SK-N-SH treated with all-trans-retinoic acid at 6 μM for 48 hours (cell line): ENCODE measurements at regions not wholly inside any gene's neighbourhood (a gene's known extent, or its start where the extent isn't known, plus 50 kb on each side); places are given as distances from the start of the nearest gene placed in this dataset.

Experiments used
- ATAC-seq: fragments of 200-7000 bp; cut with Tn5 transposase; 3 replicates; pipeline ENCODE4 v1.9.1; 2020; ENCODE audit warnings: mild to moderate bottlenecking, moderate library complexity
- ARNTL ChIP-seq: fragments of 450-650 bp; formaldehyde crosslinking; IDR thresholded peaks from 2 replicates; pipeline ENCODE4 v1.5.0; 2020; ENCODE audit warnings: low read depth, mild to moderate bottlenecking, moderate library complexity, borderline replicate concordance
- BACH2 ChIP-seq: fragments of 250-450 bp; sonication (Bioruptor Pico); IDR thresholded peaks from 2 replicates; pipeline ENCODE4 v1.9.0; 2021; ENCODE audit warnings: mild to moderate bottlenecking, borderline replicate concordance
- CREB5 ChIP-seq: fragments of 250-450 bp; sonication (Bioruptor Pico); IDR thresholded peaks from 2 replicates; pipeline ENCODE4 v1.5.1; 2020; ENCODE audit warnings: low read depth, mild to moderate bottlenecking, moderate library complexity
- ESRRG ChIP-seq: fragments of 250-450 bp; sonication (Bioruptor Pico); IDR thresholded peaks from 2 replicates; pipeline ENCODE4 v1.6.1; 2021; ENCODE audit warnings: mild to moderate bottlenecking
- OSR1 ChIP-seq: fragments of 250-450 bp; sonication (Bioruptor Pico); IDR thresholded peaks from 2 replicates; pipeline ENCODE4 v1.8.0; 2022; ENCODE audit warnings: moderate library complexity, mild to moderate bottlenecking, inconsistent platforms
- PATZ1 ChIP-seq: fragments of 250-450 bp; sonication (Bioruptor Pico); IDR thresholded peaks from 2 replicates; pipeline ENCODE4 v1.8.0; 2020; ENCODE audit warnings: mild to moderate bottlenecking, moderate library complexity, borderline replicate concordance
- PPARA ChIP-seq: fragments of 250-450 bp; sonication (Bioruptor Pico); IDR thresholded peaks from 2 replicates; pipeline ENCODE4 v1.5.0; 2020; ENCODE audit warnings: mild to moderate bottlenecking, borderline replicate concordance
- SNAI2 ChIP-seq: fragments of 250-450 bp; sonication (Bioruptor Pico); IDR thresholded peaks from 2 replicates; pipeline ENCODE4 v1.5.0; 2020; ENCODE audit warnings: mild to moderate bottlenecking, moderate library complexity
- TCF4 ChIP-seq: fragments of 250-450 bp; sonication (Bioruptor Pico); IDR thresholded peaks from 2 replicates; pipeline ENCODE4 v1.8.0; 2021; ENCODE audit warnings: mild to moderate bottlenecking, moderate library complexity, borderline replicate concordance
- TOX ChIP-seq: fragments of 250-450 bp; sonication (Bioruptor Pico); IDR thresholded peaks from 2 replicates; pipeline ENCODE4 v1.8.0; 2021; ENCODE audit warnings: mild to moderate bottlenecking, moderate library complexity, borderline replicate concordance
- ZC3H10 ChIP-seq: fragments of 250-450 bp; sonication (Bioruptor Pico); IDR thresholded peaks from 2 replicates; pipeline ENCODE4 v1.5.1; 2021; ENCODE audit warnings: mild to moderate bottlenecking, moderate library complexity
- ZFP3 ChIP-seq: fragments of 250-450 bp; sonication (Bioruptor Pico); IDR thresholded peaks from 2 replicates; pipeline ENCODE4 v1.5.0; 2020; ENCODE audit warnings: mild to moderate bottlenecking, moderate library complexity
- ZFP30 ChIP-seq: fragments of 450-650 bp; formaldehyde crosslinking; IDR thresholded peaks from 2 replicates; pipeline ENCODE4 v1.5.0; 2022; ENCODE audit warnings: mild to moderate bottlenecking, moderate library complexity
- ZNF565 ChIP-seq: fragments of 450-650 bp; formaldehyde crosslinking; conservative IDR thresholded peaks from 2 replicates; pipeline ENCODE4 v1.5.0; 2020; ENCODE audit warnings: low read depth, mild to moderate bottlenecking, moderate library complexity
- ZNF70 ChIP-seq: fragments of 450-650 bp; formaldehyde crosslinking; IDR thresholded peaks from 2 replicates; pipeline ENCODE4 v1.5.0; 2020; ENCODE audit warnings: mild to moderate bottlenecking, moderate library complexity
- ZNF8 ChIP-seq: fragments of 450-650 bp; formaldehyde crosslinking; IDR thresholded peaks from 2 replicates; pipeline ENCODE4 v1.5.0; 2020; ENCODE audit warnings: mild to moderate bottlenecking, moderate library complexity
- TF ChIP-seq, protein P1 (sequence below): fragments of 250-450 bp; sonication (Bioruptor Pico); IDR thresholded peaks from 2 replicates; pipeline ENCODE4 v1.5.0; 2020; ENCODE audit warnings: mild to moderate bottlenecking, moderate library complexity
- TF ChIP-seq, protein P2 (sequence below): fragments of 250-450 bp; sonication (Bioruptor Pico); IDR thresholded peaks from 2 replicates; pipeline ENCODE4 v1.8.0; 2021; ENCODE audit warnings: low read depth, mild to moderate bottlenecking, moderate library complexity, borderline replicate concordance

DNA sequence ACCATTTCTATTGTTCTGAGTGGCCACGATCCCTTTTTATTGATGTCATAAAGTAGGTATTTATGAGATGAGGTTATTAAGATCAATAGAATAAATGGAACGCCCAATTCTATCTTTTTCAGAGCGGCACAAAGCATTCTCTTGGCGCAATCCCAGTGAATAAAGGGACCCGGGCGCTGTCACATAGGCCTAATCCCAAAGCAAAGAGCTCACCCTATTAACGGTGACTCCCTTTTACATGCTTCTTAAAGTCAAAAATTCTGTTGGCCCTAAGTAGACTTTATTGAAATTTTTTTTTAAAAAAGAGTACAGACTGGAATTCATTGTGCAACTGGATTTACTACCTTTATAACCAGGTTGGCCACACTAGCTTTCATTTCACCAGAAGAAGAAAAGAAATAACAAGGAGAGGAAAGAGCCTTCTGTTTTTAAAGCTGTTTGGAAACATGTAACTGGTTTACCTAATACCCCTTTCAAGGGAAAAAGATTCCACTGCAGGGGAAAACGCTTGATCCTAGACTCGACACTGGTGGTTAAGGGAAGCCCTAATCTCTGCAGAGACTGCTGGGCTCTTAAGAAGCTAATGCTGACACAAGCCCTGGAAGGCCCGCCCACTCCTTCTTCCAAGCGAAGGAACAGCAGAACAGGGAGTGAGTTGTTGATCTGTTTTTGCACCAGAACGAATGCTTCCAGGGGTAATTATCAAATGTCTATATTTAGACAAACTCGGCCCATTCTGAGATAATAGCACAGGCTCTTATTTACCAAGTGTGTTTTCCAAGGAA is 381.2 kb downstream of the BCL11B start (continued):
- TF ChIP-seq ARNTL (CRISPR knock-in tag): no peak
- TF ChIP-seq, protein P1, sequence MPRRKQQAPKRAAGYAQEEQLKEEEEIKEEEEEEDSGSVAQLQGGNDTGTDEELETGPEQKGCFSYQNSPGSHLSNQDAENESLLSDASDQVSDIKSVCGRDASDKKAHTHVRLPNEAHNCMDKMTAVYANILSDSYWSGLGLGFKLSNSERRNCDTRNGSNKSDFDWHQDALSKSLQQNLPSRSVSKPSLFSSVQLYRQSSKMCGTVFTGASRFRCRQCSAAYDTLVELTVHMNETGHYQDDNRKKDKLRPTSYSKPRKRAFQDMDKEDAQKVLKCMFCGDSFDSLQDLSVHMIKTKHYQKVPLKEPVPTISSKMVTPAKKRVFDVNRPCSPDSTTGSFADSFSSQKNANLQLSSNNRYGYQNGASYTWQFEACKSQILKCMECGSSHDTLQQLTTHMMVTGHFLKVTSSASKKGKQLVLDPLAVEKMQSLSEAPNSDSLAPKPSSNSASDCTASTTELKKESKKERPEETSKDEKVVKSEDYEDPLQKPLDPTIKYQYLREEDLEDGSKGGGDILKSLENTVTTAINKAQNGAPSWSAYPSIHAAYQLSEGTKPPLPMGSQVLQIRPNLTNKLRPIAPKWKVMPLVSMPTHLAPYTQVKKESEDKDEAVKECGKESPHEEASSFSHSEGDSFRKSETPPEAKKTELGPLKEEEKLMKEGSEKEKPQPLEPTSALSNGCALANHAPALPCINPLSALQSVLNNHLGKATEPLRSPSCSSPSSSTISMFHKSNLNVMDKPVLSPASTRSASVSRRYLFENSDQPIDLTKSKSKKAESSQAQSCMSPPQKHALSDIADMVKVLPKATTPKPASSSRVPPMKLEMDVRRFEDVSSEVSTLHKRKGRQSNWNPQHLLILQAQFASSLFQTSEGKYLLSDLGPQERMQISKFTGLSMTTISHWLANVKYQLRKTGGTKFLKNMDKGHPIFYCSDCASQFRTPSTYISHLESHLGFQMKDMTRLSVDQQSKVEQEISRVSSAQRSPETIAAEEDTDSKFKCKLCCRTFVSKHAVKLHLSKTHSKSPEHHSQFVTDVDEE (CRISPR knock-in tag): no peak
- TF ChIP-seq TCF4: no peak
- TF ChIP-seq, all 23 proteins: peak for 0

DNA sequence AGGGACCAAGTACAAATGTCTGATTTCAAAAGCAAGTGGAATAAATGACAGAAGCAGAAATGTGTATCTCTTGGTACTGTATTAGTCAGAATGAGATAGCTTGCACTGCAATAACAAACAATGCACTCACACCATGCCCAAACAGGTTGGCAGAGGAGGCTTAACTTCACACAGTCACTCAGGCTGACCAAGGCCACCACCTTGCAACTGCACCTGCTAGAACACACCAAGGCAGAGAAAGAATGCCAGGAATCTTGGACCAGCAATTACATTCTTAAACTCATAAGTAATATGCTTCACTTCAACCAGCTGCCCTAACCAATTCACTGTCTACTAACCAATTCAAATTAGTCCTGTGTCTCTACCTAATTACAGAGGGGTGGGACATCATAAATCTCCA is 378.3 kb downstream of the BCL11B start:
- TF ChIP-seq ZNF70: no peak
- TF ChIP-seq PATZ1 (CRISPR knock-in tag): no peak
- TF ChIP-seq OSR1 (CRISPR knock-in tag): no peak
- no peak for TF ChIP-seq ARNTL (CRISPR knock-in tag)
- TF ChIP-seq ESRRG (CRISPR knock-in tag): no peak
- no peak for TF ChIP-seq PPARA (CRISPR knock-in tag)
- no peak for TF ChIP-seq ZNF565
- TF ChIP-seq ZNF8 (CRISPR knock-in tag): no peak
- no peak for TF ChIP-seq ZFP30 (CRISPR knock-in tag)
- TF ChIP-seq SNAI2: no peak
- TF ChIP-seq, protein P1 (CRISPR knock-in tag): no peak
- no peak for TF ChIP-seq TOX
- TF ChIP-seq BACH2: no peak
- TF ChIP-seq ZFP3 (CRISPR knock-in tag): no peak
- no peak for TF ChIP-seq ZC3H10
- TF ChIP-seq CREB5 (CRISPR knock-in tag): no peak
- ATAC-seq: no peak

DNA sequence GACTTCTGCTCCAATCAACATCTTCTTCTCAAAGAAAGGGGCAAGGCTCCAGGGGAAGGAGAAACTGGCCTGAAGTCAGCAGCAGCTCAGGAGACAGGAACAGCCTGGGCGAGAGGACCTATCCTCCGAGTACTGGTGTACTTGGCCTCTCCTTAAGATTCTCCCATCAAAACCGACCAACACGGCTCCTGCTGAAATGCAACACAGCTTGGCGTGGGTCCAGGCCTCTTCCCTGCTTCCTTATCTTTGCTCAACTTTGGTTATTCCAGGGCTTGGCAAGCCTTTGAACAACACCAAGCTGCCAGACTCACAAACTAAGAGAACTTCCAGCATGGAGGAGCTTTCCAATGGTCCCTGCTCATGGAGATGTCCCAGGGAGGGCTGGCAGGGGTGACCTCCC is 377.4 kb downstream of the BCL11B start:
- no peak for ATAC-seq
- TF ChIP-seq PATZ1 (CRISPR knock-in tag) (no peak), ZFP30 (CRISPR knock-in tag) (no peak), ZNF70 (no peak), ESRRG (CRISPR knock-in tag) (no peak), ZNF565 (no peak), CREB5 (CRISPR knock-in tag) (no peak), BACH2 (no peak), ZC3H10 (no peak), TOX (no peak), ARNTL (CRISPR knock-in tag) (no peak)
- TF ChIP-seq, protein P2, sequence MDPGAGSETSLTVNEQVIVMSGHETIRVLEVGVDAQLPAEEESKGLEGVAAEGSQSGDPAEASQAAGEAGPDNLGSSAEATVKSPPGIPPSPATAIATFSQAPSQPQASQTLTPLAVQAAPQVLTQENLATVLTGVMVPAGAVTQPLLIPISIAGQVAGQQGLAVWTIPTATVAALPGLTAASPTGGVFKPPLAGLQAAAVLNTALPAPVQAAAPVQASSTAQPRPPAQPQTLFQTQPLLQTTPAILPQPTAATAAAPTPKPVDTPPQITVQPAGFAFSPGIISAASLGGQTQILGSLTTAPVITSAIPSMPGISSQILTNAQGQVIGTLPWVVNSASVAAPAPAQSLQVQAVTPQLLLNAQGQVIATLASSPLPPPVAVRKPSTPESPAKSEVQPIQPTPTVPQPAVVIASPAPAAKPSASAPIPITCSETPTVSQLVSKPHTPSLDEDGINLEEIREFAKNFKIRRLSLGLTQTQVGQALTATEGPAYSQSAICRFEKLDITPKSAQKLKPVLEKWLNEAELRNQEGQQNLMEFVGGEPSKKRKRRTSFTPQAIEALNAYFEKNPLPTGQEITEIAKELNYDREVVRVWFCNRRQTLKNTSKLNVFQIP (CRISPR knock-in tag): no peak
- TF ChIP-seq, protein P1 (CRISPR knock-in tag): no peak
